ENCODE measurements at regions not wholly inside any gene's neighbourhood (a gene's known extent, or its start where the extent isn't known, plus 50 kb on each side); places are given as distances from the start of the nearest gene placed in this dataset.

DNA sequence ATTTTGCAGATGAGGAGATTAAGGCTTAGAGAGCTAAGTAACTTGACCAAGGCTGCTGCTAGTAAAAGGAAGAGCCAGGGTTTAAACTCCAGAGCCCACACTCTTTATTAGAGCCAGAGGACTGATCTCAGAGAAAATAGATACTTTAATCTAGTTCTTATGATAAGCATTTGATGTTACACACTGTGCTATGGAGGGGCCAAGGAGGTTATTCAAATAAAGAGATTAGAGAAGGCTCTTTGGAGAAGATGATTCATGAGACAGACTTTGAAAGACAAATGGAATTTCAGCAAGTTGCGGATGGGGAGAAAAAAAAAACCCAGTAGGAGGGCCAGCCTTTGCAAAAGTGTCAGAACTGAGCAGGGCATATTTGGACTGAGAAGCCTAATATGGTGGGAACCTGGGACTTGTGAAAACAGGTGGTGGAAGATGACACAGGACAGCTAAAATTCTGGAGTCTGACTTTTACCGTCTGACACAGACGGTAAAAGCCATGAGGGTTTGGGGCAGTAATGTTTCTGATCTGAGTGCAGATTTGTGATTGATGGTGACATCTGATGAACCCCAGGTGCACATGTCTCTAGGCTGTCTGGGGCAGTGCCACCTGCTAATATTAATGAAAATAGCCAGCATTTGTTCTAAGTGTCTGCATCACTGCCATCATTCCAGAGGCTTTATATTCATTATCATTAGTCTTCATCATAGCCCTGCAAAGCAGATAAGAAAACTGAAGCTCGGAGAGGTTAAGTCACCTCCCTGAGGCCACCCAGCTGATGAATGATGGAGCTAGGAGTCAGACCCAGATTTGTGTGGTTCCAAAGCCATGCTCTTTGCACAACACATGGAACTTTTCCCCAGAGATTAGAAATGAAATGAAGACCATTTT, 65.3 kb upstream of the CXCL14 start:
- H3K36me3 ChIP-seq (ENCODE audit: insufficient read depth, low read length) = no peaks in the 10 kb centered on the region
- H3K27ac ChIP-seq (ENCODE audit: low read depth, low read length) = no peak overlapping the region
- TF ChIP-seq, protein P1, sequence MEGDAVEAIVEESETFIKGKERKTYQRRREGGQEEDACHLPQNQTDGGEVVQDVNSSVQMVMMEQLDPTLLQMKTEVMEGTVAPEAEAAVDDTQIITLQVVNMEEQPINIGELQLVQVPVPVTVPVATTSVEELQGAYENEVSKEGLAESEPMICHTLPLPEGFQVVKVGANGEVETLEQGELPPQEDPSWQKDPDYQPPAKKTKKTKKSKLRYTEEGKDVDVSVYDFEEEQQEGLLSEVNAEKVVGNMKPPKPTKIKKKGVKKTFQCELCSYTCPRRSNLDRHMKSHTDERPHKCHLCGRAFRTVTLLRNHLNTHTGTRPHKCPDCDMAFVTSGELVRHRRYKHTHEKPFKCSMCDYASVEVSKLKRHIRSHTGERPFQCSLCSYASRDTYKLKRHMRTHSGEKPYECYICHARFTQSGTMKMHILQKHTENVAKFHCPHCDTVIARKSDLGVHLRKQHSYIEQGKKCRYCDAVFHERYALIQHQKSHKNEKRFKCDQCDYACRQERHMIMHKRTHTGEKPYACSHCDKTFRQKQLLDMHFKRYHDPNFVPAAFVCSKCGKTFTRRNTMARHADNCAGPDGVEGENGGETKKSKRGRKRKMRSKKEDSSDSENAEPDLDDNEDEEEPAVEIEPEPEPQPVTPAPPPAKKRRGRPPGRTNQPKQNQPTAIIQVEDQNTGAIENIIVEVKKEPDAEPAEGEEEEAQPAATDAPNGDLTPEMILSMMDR (IDR thresholded peaks at IDR 0.05; ENCODE audit: extremely low read depth, low read depth, low read length) = no peak
- peaks cover 3% of the 10 kb centered on the region for H3K27me3 ChIP-seq (ENCODE audit: insufficient read depth, low read length)
- H3K4me2 ChIP-seq (ENCODE audit: insufficient read depth, low read length) = no peak overlapping the region
- H4K20me1 ChIP-seq (ENCODE audit: insufficient read depth, low read length) = no peaks in the 10 kb centered on the region
- no peaks in the 10 kb centered on the region for H3K79me2 ChIP-seq (ENCODE audit: insufficient read depth, low read length)
- no peak for DNase-seq (ENCODE audit: insufficient read length, low spot score, missing footprints)
- H3K4me3 ChIP-seq (ENCODE audit: insufficient read depth, low read length) = no peak overlapping the region
- no peak overlapping the region for H2AFZ ChIP-seq (ENCODE audit: low read length)
- H3K9me3 ChIP-seq (ENCODE audit: low read depth, low read length) = no peaks in the 10 kb centered on the region
- H3K4me1 ChIP-seq (ENCODE audit: insufficient read depth, low read length) = no peaks in the 10 kb centered on the region

DNA sequence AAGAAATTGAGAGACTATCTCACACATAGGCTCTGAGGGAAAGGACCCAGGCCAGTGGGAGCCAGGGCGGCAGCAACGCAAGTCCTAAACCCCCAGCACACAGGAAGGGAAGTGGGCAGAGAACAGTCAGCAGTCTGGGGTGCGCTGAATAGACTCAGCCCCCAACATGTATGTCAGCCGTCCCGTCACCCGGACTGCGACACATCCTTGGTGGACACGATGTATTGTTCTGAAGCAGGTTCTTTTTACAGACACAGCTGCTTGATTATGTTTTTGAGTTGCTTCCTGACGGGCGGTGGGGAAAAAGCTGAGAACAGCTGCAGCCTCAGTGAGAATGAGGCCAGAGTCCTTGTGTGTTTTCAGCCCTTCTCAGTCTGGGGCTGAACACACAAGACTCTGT, 64.1 kb upstream of the CXCL14 start:
- Histone ChIP-seq H2AFZ (ENCODE audit: low read length) (no peak overlapping the region), H3K4me3 (ENCODE audit: insufficient read depth, low read length) (no peak overlapping the region), H3K9me3 (ENCODE audit: low read depth, low read length) (no peaks in the 10 kb centered on the region), H3K79me2 (ENCODE audit: insufficient read depth, low read length) (no peaks in the 10 kb centered on the region), H3K27ac (ENCODE audit: low read depth, low read length) (no peak overlapping the region), H3K4me1 (ENCODE audit: insufficient read depth, low read length) (no peaks in the 10 kb centered on the region), H3K36me3 (ENCODE audit: insufficient read depth, low read length) (no peaks in the 10 kb centered on the region), H4K20me1 (ENCODE audit: insufficient read depth, low read length) (no peaks in the 10 kb centered on the region), H3K4me2 (ENCODE audit: insufficient read depth, low read length) (no peak overlapping the region), H3K27me3 (ENCODE audit: insufficient read depth, low read length) (peaks cover 4% of the 10 kb centered on the region)
- TF ChIP-seq, protein P1 (IDR thresholded peaks at IDR 0.05; ENCODE audit: extremely low read depth, low read depth, low read length) = no peak
- no peak for DNase-seq (ENCODE audit: insufficient read length, low spot score, missing footprints)

DNA sequence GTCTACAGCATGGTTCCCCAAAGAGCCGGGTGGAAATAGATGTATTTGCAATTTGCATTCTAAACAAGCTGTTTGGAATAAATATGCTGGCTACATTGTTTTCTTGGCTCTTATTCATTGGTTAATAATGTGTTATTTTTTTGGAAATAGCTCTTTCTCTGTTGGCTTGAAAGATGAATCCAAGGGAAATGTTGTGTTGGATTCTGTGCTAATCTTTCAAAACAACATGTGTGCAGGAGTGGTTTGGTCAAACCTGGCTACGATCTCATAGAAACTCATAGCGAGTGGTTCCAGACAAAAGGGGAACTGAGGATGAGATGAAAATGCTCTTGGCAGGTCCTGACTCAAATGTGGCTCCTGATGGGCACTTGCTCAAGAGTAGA, 63.7 kb upstream of the CXCL14 start:
- H2AFZ ChIP-seq (ENCODE audit: low read length) = no peak overlapping the region

More for the DNA sequence above, 63.7 kb upstream of the CXCL14 start:
- H4K20me1 ChIP-seq (ENCODE audit: insufficient read depth, low read length) = no peaks in the 10 kb centered on the region
- H3K27me3 ChIP-seq (ENCODE audit: insufficient read depth, low read length) = peaks cover 4% of the 10 kb centered on the region
- DNase-seq (ENCODE audit: insufficient read length, low spot score, missing footprints) = no peak
- H3K4me3 ChIP-seq (ENCODE audit: insufficient read depth, low read length) = no peak overlapping the region
- no peaks in the 10 kb centered on the region for H3K4me1 ChIP-seq (ENCODE audit: insufficient read depth, low read length)
- no peaks in the 10 kb centered on the region for H3K36me3 ChIP-seq (ENCODE audit: insufficient read depth, low read length)
- H3K27ac ChIP-seq (ENCODE audit: low read depth, low read length) = no peak overlapping the region
- H3K79me2 ChIP-seq (ENCODE audit: insufficient read depth, low read length) = no peaks in the 10 kb centered on the region
- no peaks in the 10 kb centered on the region for H3K9me3 ChIP-seq (ENCODE audit: low read depth, low read length)
- no peak overlapping the region for H3K4me2 ChIP-seq (ENCODE audit: insufficient read depth, low read length)
- TF ChIP-seq, protein P1 (IDR thresholded peaks at IDR 0.05; ENCODE audit: extremely low read depth, low read depth, low read length) = no peak
